ENCODE measurements at regions not wholly inside any gene's neighbourhood (a gene's known extent, or its start where the extent isn't known, plus 50 kb on each side); places are given as distances from the start of the nearest gene placed in this dataset.

GRCh38 chr5:51001227-51001923, 334.9 kb downstream of the PARP8 start:
- TF ChIP-seq CTCF (IDR thresholded peaks at IDR 0.05) (no peak), POLR2AphosphoS5 (IDR thresholded peaks at IDR 0.05) (no peak)
